Smooth muscle cell (in vitro differentiated cells): ENCODE measurements at regions not wholly inside any gene's neighbourhood (a gene's known extent, or its start where the extent isn't known, plus 50 kb on each side); places are given as distances from the start of the nearest gene placed in this dataset.

ENCODE experiments used
- DNase-seq: peaks from one replicate; lab custom pipeline; 2025; ENCODE audit not compliant: unreplicated experiment; lab: John Stamatoyannopoulos, UW
- H2AFZ ChIP-seq: fragments of 200-600 bp; sonication (generic); 2 replicates; pipeline ENCODE4 v1.6.0; 2016; ENCODE audit warnings: antibody characterized with exemption, low read depth, mild to moderate bottlenecking
- H3F3A ChIP-seq: fragments of 200-600 bp; sonication (generic); 2 replicates; pipeline ENCODE4 v1.6.0; 2017; ENCODE audit warnings: antibody characterized with exemption, low read depth
- H3K27ac ChIP-seq: fragments of 200-600 bp; sonication (generic); 2 replicates; pipeline ENCODE4 v1.5.1; 2016; ENCODE audit warnings: low read depth, mild to moderate bottlenecking
- H3K27me3 ChIP-seq: fragments of 200-600 bp; sonication (generic); 2 replicates; pipeline ENCODE4 v1.6.1; 2016; ENCODE audit warnings: low read depth, mild to moderate bottlenecking
- H3K36me3 ChIP-seq: fragments of 200-600 bp; sonication (generic); 2 replicates; pipeline ENCODE4 v1.5.1; 2016; ENCODE audit warnings: low read depth
- H3K4me1 ChIP-seq: fragments of 200-600 bp; sonication (generic); 2 replicates; pipeline ENCODE4 v1.5.1; 2016; ENCODE audit warnings: low read depth
- H3K4me2 ChIP-seq: fragments of 200-600 bp; sonication (generic); 2 replicates; pipeline ENCODE4 v1.6.0; 2016; ENCODE audit warnings: mild to moderate bottlenecking
- H3K4me3 ChIP-seq: fragments of 200-600 bp; sonication (generic); 2 replicates; pipeline ENCODE4 v1.5.1; 2016; ENCODE audit warnings: mild to moderate bottlenecking
- H3K79me2 ChIP-seq: fragments of 200-600 bp; sonication (generic); 2 replicates; pipeline ENCODE4 v1.6.0; 2016; ENCODE audit warnings: low read depth, mild to moderate bottlenecking
- H3K9ac ChIP-seq: fragments of 200-600 bp; sonication (generic); 2 replicates; pipeline ENCODE4 v1.6.0; 2016; ENCODE audit warnings: low read depth
- H3K9me3 ChIP-seq: fragments of 200-600 bp; sonication (generic); replicated peaks from 2 replicates; pipeline ENCODE4 v1.5.1; 2016; ENCODE audit warnings: low read depth
- H4K20me1 ChIP-seq: fragments of 200-600 bp; sonication (generic); 2 replicates; pipeline ENCODE4 v1.6.0; 2016; ENCODE audit warnings: low read depth
- CTCF ChIP-seq: fragments of 200-600 bp; sonication (generic); IDR thresholded peaks from 2 replicates; pipeline ENCODE4 v1.5.1; 2017; ENCODE audit warnings: borderline replicate concordance, mild to moderate bottlenecking, antibody characterized with exemption; ENCODE audit not compliant: insufficient read depth, poor library complexity, severe bottlenecking
- WGBS: methylation state at CpG from one replicate; pipeline ENCODE4 v1.1.7; 2016; ENCODE audit warnings: low lambda C conversion rate; 5-methylcytosine and 5-hydroxymethylcytosine counted together

DNA sequence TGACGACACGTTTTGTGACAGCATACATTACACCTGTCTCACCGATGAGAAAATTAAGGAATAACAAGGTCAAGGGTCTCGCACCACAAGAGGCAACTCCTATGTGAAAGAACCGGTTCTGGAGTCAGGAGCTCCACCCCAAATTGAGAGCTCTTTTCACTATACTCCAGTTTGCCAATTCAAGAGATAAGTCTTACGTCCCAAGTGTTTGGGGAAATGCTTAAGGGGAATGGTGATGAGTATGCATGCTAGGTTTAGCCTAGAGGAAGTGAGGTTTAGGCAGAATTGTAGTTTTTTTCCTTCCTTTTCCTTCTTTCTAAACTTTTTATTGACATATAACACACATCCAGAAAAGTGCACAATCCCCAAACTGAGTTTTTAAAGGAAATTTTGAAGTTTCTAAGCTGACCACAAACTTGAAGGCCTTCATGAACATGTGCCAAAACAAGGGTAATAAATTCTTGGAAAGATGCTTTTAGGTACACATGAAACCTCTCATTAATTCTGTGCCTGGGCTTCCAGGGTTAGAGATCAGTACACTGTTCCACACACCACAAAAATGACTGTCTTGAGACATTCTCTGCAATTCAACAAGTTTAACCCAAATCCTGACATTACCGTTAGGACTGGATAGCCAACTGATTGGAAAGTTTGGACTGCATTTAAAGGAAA, 127.6 kb upstream of the SLC1A3 start:
- Histone ChIP-seq H3K4me2 (no peak overlapping the region), H3K4me1 (no peaks in the 10 kb centered on the region), H3K27me3 (no peaks in the 10 kb centered on the region), H3K9ac (no peak overlapping the region), H3K9me3 (no peaks in the 10 kb centered on the region), H3K4me3 (no peak overlapping the region), H4K20me1 (no peaks in the 10 kb centered on the region), H3F3A (no peaks in the 10 kb centered on the region), H3K27ac (no peak overlapping the region), H3K36me3 (no peaks in the 10 kb centered on the region), H2AFZ (no peak overlapping the region), H3K79me2 (no peaks in the 10 kb centered on the region)
- 86% methylated on average over 7 of the region's 7 CpGs for WGBS
- DNase-seq: no peak
- no peak for TF ChIP-seq CTCF

DNA sequence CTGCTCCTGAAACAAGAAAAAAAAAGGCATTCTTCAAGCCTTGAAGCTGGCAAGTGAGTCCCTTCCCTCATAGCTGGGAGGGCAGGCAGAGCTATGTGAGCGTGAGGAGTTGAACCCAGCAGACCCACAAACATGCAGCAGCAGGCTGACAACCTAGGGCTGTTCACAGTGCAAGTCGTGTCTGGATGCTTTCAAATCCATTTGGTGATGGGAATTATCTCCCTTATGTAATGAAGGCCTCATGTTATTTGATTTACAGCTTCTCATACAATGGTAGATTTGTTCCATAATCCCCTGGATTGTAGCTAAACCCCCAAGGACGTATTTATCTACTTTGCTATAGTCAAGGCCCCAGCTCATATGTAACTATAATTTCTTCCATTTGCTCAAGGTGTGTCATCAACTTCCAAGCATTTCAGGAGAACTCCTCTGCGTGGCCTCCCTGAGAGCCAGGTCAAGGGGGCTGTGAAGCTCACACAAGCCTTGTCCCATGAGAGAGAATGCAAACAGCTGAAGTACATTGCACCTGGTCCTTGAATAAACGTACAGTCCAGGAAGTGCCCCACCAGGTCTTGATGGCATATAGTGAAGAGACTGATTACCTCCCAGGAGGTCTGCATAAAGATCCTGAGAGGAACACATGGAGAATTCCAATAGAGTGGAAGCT, 124.8 kb upstream of the SLC1A3 start:
- Histone ChIP-seq H3K4me2 (no peak overlapping the region), H3K9ac (no peak overlapping the region), H3K4me1 (no peaks in the 10 kb centered on the region), H3K27me3 (no peaks in the 10 kb centered on the region), H3K4me3 (no peak overlapping the region), H3K27ac (no peak overlapping the region), H3K79me2 (no peaks in the 10 kb centered on the region), H3K36me3 (no peaks in the 10 kb centered on the region), H3F3A (no peaks in the 10 kb centered on the region), H2AFZ (no peak overlapping the region), H4K20me1 (no peaks in the 10 kb centered on the region), H3K9me3 (no peaks in the 10 kb centered on the region)
- DNase-seq: no peak
- no peak for TF ChIP-seq CTCF
- 73% methylated on average over 5 of the region's 5 CpGs for WGBS

- H3K79me2 ChIP-seq: no peaks in the 10 kb centered on the region
- no peak overlapping the region for H3K4me2 ChIP-seq
- no peak overlapping the region for H3K4me3 ChIP-seq
- no peaks in the 10 kb centered on the region for H3F3A ChIP-seq
- no peaks in the 10 kb centered on the region for H3K9me3 ChIP-seq
- H3K9ac ChIP-seq: no peak overlapping the region
- no peaks in the 10 kb centered on the region for H4K20me1 ChIP-seq
- H3K27ac ChIP-seq: no peak overlapping the region
- DNase-seq: no peak
- H2AFZ ChIP-seq: no peak overlapping the region
- no peaks in the 10 kb centered on the region for H3K36me3 ChIP-seq
- H3K27me3 ChIP-seq: no peaks in the 10 kb centered on the region
- no peaks in the 10 kb centered on the region for H3K4me1 ChIP-seq
- TF ChIP-seq CTCF: no peak
These were observed 123.6 kb upstream of the SLC1A3 start for GRCh38 chr5:36482812-36483211.

DNA sequence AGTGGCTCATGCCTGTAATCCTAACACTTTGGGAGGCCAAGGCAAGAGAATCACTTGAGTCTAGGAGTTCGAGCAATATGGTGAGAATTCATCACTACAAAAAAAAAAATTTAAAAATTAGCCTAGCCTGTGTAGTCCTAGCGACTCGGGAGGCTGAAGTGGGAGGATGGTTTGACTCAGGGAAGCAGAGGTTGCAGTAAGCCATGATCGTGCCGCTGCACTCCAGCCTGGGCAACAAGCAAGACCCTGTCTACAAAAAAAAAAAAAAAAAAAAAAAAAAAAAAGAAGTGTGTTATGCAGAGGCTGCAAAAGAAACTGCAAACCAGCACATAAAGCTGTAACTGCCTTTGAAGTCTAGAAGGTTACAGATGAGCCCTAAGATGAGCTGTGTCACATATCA, 116.9 kb upstream of the SLC1A3 start:
- over 99% methylated on average over 5 of the region's 5 CpGs for WGBS
- TF ChIP-seq CTCF: no peak
- Histone ChIP-seq H3K27me3 (no peaks in the 10 kb centered on the region), H3K9ac (no peak overlapping the region), H3K4me1 (no peaks in the 10 kb centered on the region), H3K4me2 (no peak overlapping the region), H3K9me3 (no peaks in the 10 kb centered on the region), H3K4me3 (no peak overlapping the region), H3K27ac (no peak overlapping the region), H2AFZ (no peak overlapping the region), H3K36me3 (no peaks in the 10 kb centered on the region), H3F3A (no peaks in the 10 kb centered on the region), H4K20me1 (no peaks in the 10 kb centered on the region), H3K79me2 (no peaks in the 10 kb centered on the region)
- DNase-seq: no peak
